Activated CD4-positive, alpha-beta memory T cell treated with anti-CD3 and anti-CD28 coated beads for 36 hours (primary cell): ENCODE measurements at regions not wholly inside any gene's neighbourhood (a gene's known extent, or its start where the extent isn't known, plus 50 kb on each side); places are given as distances from the start of the nearest gene placed in this dataset.

Source experiments
- CTCF ChIA-PET: fragments of 350-600 bp; sonication (Branson Sonifier 250); formaldehyde crosslinking; loops from one replicate; lab custom pipeline; 2021; ENCODE audit warnings: antibody characterized with exemption, inconsistent platforms; lab: Charles Lee
- POLR2A ChIA-PET: fragments of 350-600 bp; sonication (Branson Sonifier 250); formaldehyde crosslinking; loops from one replicate; lab custom pipeline; 2021; ENCODE audit warnings: antibody characterized with exemption; lab: Charles Lee
- DNase-seq: peaks from one replicate; pipeline ENCODE4 v3.0.0-alpha.2; 2020
- H3K27ac Mint-ChIP-seq: one replicate; pipeline ENCODE4 v1.8.0; 2021; ENCODE audit warnings: mixed read lengths
- H3K27me3 Mint-ChIP-seq: one replicate; pipeline ENCODE4 v1.8.0; 2021; ENCODE audit warnings: mixed read lengths
- H3K36me3 Mint-ChIP-seq: one replicate; pipeline ENCODE4 v1.8.0; 2021; ENCODE audit warnings: mixed read lengths
- H3K4me1 Mint-ChIP-seq: one replicate; pipeline ENCODE4 v1.8.0; 2021; ENCODE audit warnings: low read depth, mixed read lengths
- H3K4me3 Mint-ChIP-seq: one replicate; pipeline ENCODE4 v1.8.0; 2021; ENCODE audit warnings: mild to moderate bottlenecking, mixed read lengths
- H3K9me3 Mint-ChIP-seq: one replicate; pipeline ENCODE4 v1.8.0; 2021; ENCODE audit warnings: mixed read lengths
- intact Hi-C: fragments of 100-400 bp; cut with micrococcal nuclease; formaldehyde crosslinking; loops from one replicate; pipeline ENCODE4 v1.15.1; 2023

- Mint-ChIP-seq H3K4me3 (no peak overlapping the region), H3K36me3 (no peaks in the 10 kb centered on the region), H3K9me3 (peaks cover 6% of the 10 kb centered on the region), H3K27me3 (peaks cover 18% of the 10 kb centered on the region), H3K4me1 (no peaks in the 10 kb centered on the region), H3K27ac (no peak overlapping the region)
- intact Hi-C loops: no loop called here
- CTCF ChIA-PET: no interaction called here
- POLR2A ChIA-PET: no interaction called here
- no peak for DNase-seq
These were observed 205.9 kb upstream of the TMEM161B start for GRCh38 chr5:88474574-88474973.

DNA sequence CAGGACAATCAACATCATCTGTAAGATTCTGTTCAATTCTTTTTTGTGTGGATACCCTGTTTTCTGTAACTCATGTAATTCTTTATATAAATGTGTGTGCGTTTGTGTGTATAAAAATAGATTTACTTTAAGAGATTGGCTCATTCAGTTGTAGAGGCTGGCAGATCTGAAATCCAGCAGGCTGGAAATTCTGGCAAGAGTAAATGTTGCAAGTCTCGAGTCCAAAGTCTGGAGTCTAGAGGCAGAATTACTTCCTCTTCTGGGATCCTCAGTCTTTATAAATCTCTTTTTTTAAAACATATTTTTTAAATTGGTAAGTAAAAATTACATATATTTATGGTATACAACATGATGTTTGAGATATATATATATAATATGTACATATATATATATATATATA is 202.1 kb upstream of the TMEM161B start:
- intact Hi-C loops: no loop called here
- no peak for DNase-seq
- H3K27me3 Mint-ChIP-seq: peaks cover 15% of the 10 kb centered on the region
- H3K9me3 Mint-ChIP-seq: peaks cover 6% of the 10 kb centered on the region
- ChIA-PET POLR2A (no interaction called here), CTCF (no interaction called here)
- H3K27ac Mint-ChIP-seq: no peak overlapping the region
- no peak overlapping the region for H3K4me3 Mint-ChIP-seq
- H3K4me1 Mint-ChIP-seq: no peaks in the 10 kb centered on the region
- H3K36me3 Mint-ChIP-seq: no peaks in the 10 kb centered on the region

DNA sequence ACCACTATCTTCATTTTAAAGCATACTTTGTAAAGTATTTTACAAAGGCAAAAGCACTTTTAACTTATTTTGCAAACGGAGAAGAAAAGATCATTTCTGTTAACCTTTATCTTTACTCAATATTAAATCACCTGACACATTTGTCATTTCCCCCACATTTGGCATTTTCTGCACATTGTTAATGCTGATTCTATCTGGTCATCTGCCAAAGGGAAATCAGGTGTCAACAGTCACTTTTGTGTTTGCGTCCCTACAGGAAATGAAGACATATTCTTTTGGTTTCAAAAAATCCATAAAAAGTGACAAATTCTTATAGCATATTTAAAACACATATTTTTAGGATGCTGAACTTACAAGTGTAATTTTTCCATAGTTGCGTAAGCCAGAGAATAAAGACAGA is 191.3 kb upstream of the TMEM161B start:
- Mint-ChIP-seq H3K4me3 (no peak overlapping the region), H3K36me3 (no peaks in the 10 kb centered on the region), H3K9me3 (no peaks in the 10 kb centered on the region), H3K4me1 (no peaks in the 10 kb centered on the region), H3K27ac (no peak overlapping the region), H3K27me3 (no peaks in the 10 kb centered on the region)
- ChIA-PET CTCF (no interaction called here), POLR2A (no interaction called here)
- intact Hi-C loops: no loop called here
- DNase-seq: no peak

GRCh38 chr5:88452820-88453219 is 184.2 kb upstream of the TMEM161B start:
- Mint-ChIP-seq H3K27me3 (peaks cover 8% of the 10 kb centered on the region), H3K36me3 (no peaks in the 10 kb centered on the region), H3K27ac (no peak overlapping the region), H3K9me3 (no peaks in the 10 kb centered on the region), H3K4me1 (no peaks in the 10 kb centered on the region), H3K4me3 (no peak overlapping the region)
- ChIA-PET POLR2A (no interaction called here), CTCF (no interaction called here)
- DNase-seq: no peak
- intact Hi-C loops: no loop called here

GRCh38 chr5:88450239-88450638 is 181.6 kb upstream of the TMEM161B start:
- no peak for DNase-seq
- H3K4me3 Mint-ChIP-seq: no peak overlapping the region
- peaks cover 8% of the 10 kb centered on the region for H3K27me3 Mint-ChIP-seq
- no peaks in the 10 kb centered on the region for H3K9me3 Mint-ChIP-seq
- H3K27ac Mint-ChIP-seq: no peak overlapping the region
- ChIA-PET POLR2A (no interaction called here), CTCF (no interaction called here)
- intact Hi-C loops: no loop called here
- no peaks in the 10 kb centered on the region for H3K4me1 Mint-ChIP-seq
- H3K36me3 Mint-ChIP-seq: no peaks in the 10 kb centered on the region

GRCh38 chr5:88438006-88438405 is 169.4 kb upstream of the TMEM161B start:
- ChIA-PET POLR2A (no interaction called here), CTCF (no interaction called here)
- Mint-ChIP-seq H3K4me1 (no peaks in the 10 kb centered on the region), H3K27me3 (peaks cover 3% of the 10 kb centered on the region), H3K36me3 (no peaks in the 10 kb centered on the region), H3K9me3 (no peaks in the 10 kb centered on the region), H3K27ac (no peak overlapping the region), H3K4me3 (no peak overlapping the region)
- DNase-seq: no peak
- intact Hi-C loops: no loop called here

DNA sequence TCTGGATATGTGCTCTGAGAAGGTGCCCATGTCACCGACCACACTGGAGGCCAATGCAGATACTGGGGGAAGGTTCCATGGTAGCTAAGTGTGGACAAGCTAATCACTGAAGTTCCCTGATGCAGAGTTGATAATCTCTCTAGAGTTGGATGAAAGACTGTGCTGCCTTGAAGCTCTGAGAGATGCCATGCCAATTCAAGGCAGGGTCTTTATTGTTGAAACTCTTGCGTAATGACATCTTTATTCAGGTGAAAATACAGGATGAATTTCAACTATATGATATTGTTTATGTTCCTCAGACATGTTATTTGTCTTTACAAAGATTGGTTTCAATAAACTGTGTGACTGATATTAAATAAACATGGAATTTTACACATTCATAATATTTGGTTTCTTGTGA is 167.6 kb upstream of the TMEM161B start:
- ChIA-PET POLR2A (no interaction called here), CTCF (no interaction called here)
- Mint-ChIP-seq H3K4me3 (no peak overlapping the region), H3K27me3 (peaks cover 5% of the 10 kb centered on the region), H3K4me1 (no peaks in the 10 kb centered on the region), H3K36me3 (no peaks in the 10 kb centered on the region), H3K9me3 (no peaks in the 10 kb centered on the region), H3K27ac (no peak overlapping the region)
- intact Hi-C loops: no loop called here
- DNase-seq: no peak

GRCh38 chr5:88428633-88429032 is 160.0 kb upstream of the TMEM161B start:
- H3K36me3 Mint-ChIP-seq: no peaks in the 10 kb centered on the region
- intact Hi-C loops: no loop called here
- no peak for DNase-seq
- no peaks in the 10 kb centered on the region for H3K4me1 Mint-ChIP-seq
- no peak overlapping the region for H3K4me3 Mint-ChIP-seq
- no peak overlapping the region for H3K27ac Mint-ChIP-seq
- POLR2A ChIA-PET: no interaction called here
- CTCF ChIA-PET: no interaction called here
- H3K9me3 Mint-ChIP-seq: no peaks in the 10 kb centered on the region
- H3K27me3 Mint-ChIP-seq: peaks cover 6% of the 10 kb centered on the region

DNA sequence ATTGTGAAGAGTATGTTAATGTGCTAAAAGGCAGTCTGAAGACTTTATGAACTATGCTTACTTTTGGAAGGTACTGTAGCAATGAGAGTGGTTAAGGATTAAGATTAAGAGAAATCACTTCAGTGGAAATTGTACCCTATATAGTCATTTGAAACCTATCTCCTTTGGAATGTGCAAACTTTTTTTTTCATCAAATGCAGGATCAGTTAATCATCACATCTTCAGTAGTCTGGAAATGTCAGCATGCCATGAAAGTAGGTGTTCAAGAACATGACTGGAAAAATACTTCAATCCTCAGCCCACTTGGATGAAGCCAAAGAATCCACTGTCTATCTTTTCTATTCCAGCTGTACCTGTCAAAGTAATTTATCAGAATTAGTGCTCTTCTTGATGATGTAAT is 157.8 kb upstream of the TMEM161B start:
- POLR2A ChIA-PET: no interaction called here
- H3K4me1 Mint-ChIP-seq: no peaks in the 10 kb centered on the region
- intact Hi-C loops: no loop called here
- H3K9me3 Mint-ChIP-seq: no peaks in the 10 kb centered on the region
- no peak overlapping the region for H3K27ac Mint-ChIP-seq
- H3K27me3 Mint-ChIP-seq: peaks cover 3% of the 10 kb centered on the region
- H3K4me3 Mint-ChIP-seq: no peak overlapping the region
- no peaks in the 10 kb centered on the region for H3K36me3 Mint-ChIP-seq
- CTCF ChIA-PET: no interaction called here
- DNase-seq: no peak

- H3K4me3 Mint-ChIP-seq: no peak overlapping the region
- no peak for DNase-seq
- intact Hi-C loops: no loop called here
- no peak overlapping the region for H3K27ac Mint-ChIP-seq
- no peaks in the 10 kb centered on the region for H3K36me3 Mint-ChIP-seq
- POLR2A ChIA-PET: no interaction called here
- peaks cover 2% of the 10 kb centered on the region for H3K27me3 Mint-ChIP-seq
- no peaks in the 10 kb centered on the region for H3K4me1 Mint-ChIP-seq
- H3K9me3 Mint-ChIP-seq: no peaks in the 10 kb centered on the region
- CTCF ChIA-PET: no interaction called here
These were observed 156.5 kb upstream of the TMEM161B start for GRCh38 chr5:88425124-88425523.

DNA sequence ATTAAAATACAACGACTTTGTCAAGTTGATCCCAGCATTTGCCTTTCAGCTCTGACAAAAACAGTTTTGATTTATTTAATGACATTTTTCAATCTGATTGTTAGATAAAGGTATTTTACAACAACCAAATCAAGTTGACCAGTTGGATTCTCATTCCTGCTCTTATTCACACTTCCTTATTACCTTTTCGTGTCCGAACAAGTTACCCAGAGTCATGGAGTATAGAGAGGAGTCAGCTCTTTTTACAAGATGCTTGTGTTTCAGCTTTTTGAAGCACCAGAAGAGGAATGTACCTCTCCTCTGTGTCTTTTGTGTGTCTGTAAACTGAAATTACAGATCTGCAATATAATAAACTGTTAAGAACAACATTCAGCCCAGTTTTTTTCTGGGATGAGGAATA is 151.3 kb upstream of the TMEM161B start:
- H3K27me3 Mint-ChIP-seq: peaks cover 2% of the 10 kb centered on the region
- POLR2A ChIA-PET: no interaction called here
- no peaks in the 10 kb centered on the region for H3K36me3 Mint-ChIP-seq
- H3K4me3 Mint-ChIP-seq: no peak overlapping the region
- CTCF ChIA-PET: no interaction called here
- no peaks in the 10 kb centered on the region for H3K4me1 Mint-ChIP-seq
- intact Hi-C loops: no loop called here
- no peaks in the 10 kb centered on the region for H3K9me3 Mint-ChIP-seq
- no peak for DNase-seq
- H3K27ac Mint-ChIP-seq: no peak overlapping the region

DNA sequence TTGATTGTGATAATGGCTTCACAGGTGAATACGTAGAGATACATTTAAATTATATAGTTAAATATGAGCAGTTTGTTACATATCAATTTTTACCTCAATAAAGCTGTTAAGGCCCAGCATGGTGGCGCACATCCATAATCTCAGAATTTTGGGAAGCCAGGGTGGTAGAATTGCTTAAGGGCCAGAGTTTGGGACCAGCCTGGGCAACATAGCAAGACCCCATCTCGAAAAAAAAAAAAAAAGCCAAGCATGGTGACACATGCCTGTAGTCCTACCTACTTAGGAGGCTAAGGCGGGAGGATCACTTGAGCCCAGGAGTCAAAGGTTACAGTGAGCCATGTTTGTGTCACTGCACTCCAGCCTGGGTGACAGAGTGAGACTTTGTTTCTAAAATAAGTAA is 138.7 kb upstream of the TMEM161B start:
- H3K27ac Mint-ChIP-seq: no peak overlapping the region
- intact Hi-C loops: no loop called here
- no peak for DNase-seq
- no peaks in the 10 kb centered on the region for H3K36me3 Mint-ChIP-seq
- ChIA-PET CTCF (no interaction called here), POLR2A (no interaction called here)
- no peaks in the 10 kb centered on the region for H3K4me1 Mint-ChIP-seq
- peaks cover 2% of the 10 kb centered on the region for H3K27me3 Mint-ChIP-seq
- H3K4me3 Mint-ChIP-seq: no peak overlapping the region
- H3K9me3 Mint-ChIP-seq: no peaks in the 10 kb centered on the region

- ChIA-PET CTCF (no interaction called here), POLR2A (no interaction called here)
- Mint-ChIP-seq H3K27me3 (peaks cover 2% of the 10 kb centered on the region), H3K4me3 (no peak overlapping the region), H3K36me3 (no peaks in the 10 kb centered on the region), H3K27ac (no peak overlapping the region), H3K4me1 (no peaks in the 10 kb centered on the region), H3K9me3 (no peaks in the 10 kb centered on the region)
- intact Hi-C loops: no loop called here
- no peak for DNase-seq
These were observed 137.1 kb upstream of the TMEM161B start for GRCh38 chr5:88405783-88406182.

GRCh38 chr5:88404405-88404804 is 135.8 kb upstream of the TMEM161B start:
- ChIA-PET POLR2A (no interaction called here), CTCF (no interaction called here)
- H3K27me3 Mint-ChIP-seq: peaks cover 2% of the 10 kb centered on the region
- H3K4me3 Mint-ChIP-seq: no peak overlapping the region
- DNase-seq: no peak
- intact Hi-C loops: no loop called here
- no peaks in the 10 kb centered on the region for H3K36me3 Mint-ChIP-seq
- no peaks in the 10 kb centered on the region for H3K4me1 Mint-ChIP-seq
- no peaks in the 10 kb centered on the region for H3K9me3 Mint-ChIP-seq
- no peak overlapping the region for H3K27ac Mint-ChIP-seq
